HCT116 (cell line): ENCODE measurements at regions not wholly inside any gene's neighbourhood (a gene's known extent, or its start where the extent isn't known, plus 50 kb on each side); places are given as distances from the start of the nearest gene placed in this dataset.
"Not testable (repeated sequence)": the region's sequence is repeated elsewhere in the genome, so short reads cannot be mapped to it uniquely, and the experiment has no call there.

Experiments
- CTCF ChIP-seq, 3 experiments: fragments of 200-600 bp in 1 of 3; sonication (generic) in 1 of 3; IDR thresholded peaks in 2 of 3; conservative IDR thresholded peaks in 1 of 3; 2 replicates each; pipeline ENCODE4 v1.5.1; 2012 to 2017; ENCODE audit warnings: low read depth in 2 of 3, low read length in 2 of 3, antibody characterized with exemption in 1 of 3, borderline replicate concordance in 1 of 3, control low read depth in 1 of 3, mild to moderate bottlenecking in 1 of 3, mixed read lengths in 1 of 3, mixed run types in 1 of 3, moderate library complexity in 1 of 3; ENCODE audit not compliant: insufficient read depth in 1 of 3
- MAX ChIP-seq: IDR thresholded peaks from 2 replicates; pipeline ENCODE4 v1.6.1; 2012
- POLR2A ChIP-seq: IDR thresholded peaks from 2 replicates; pipeline ENCODE4 v1.7.0; 2011; ENCODE audit warnings: borderline replicate concordance; ENCODE audit not compliant: insufficient read depth, insufficient read length; ENCODE audit errors: extremely low read depth
- SIN3A ChIP-seq: IDR thresholded peaks from 2 replicates; pipeline ENCODE4 v1.6.1; 2012; ENCODE audit warnings: low read depth
- TCF7L2 ChIP-seq: IDR thresholded peaks from 2 replicates; pipeline ENCODE4 v1.7.0; 2011; ENCODE audit warnings: borderline replicate concordance, inconsistent platforms; ENCODE audit not compliant: insufficient read depth, insufficient read length; ENCODE audit errors: extremely low read depth

DNA sequence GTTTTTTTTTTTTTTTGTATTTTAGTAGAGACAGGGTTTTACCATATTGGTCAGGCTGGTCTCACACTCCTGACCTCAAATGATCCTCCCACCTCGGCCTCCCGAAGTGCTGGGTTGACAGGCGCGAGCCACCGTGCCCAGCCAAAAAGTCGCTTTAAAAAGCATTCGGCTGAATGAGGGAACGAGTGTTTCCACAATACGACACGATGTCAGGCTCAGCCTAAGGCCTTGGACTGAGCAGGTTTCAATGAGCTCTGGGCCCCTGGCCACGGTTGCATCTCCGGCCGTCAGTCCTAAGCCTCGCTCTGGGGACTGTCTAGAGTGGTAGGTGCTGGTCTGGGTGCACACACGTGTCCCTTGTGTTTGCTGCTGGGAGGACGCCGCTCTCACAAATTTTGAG lies 122.6 kb upstream of the ZNF469 start:
- not testable (repeated sequence) for TF ChIP-seq CTCF (IDR thresholded peaks at IDR 0.05 in 2 of 3, conservative IDR thresholded peaks at IDR 0.05 in 1 of 3; ENCODE audit: borderline replicate concordance in 1 of 3, insufficient read depth in 1 of 3, low read depth in 2 of 3, low read length in 2 of 3); SIN3A; MAX; TCF7L2; POLR2A
